ENCODE measurements at regions not wholly inside any gene's neighbourhood (a gene's known extent, or its start where the extent isn't known, plus 50 kb on each side); places are given as distances from the start of the nearest gene placed in this dataset.

- TF ChIP-seq ARNTL (CRISPR knock-in tag; IDR thresholded peaks at IDR 0.05; ENCODE audit: borderline replicate concordance, low read depth) (no peak), POU6F1 (CRISPR knock-in tag; IDR thresholded peaks at IDR 0.05; ENCODE audit: borderline replicate concordance, low read depth) (no peak), CSRNP3 (CRISPR knock-in tag; IDR thresholded peaks at IDR 0.05) (no peak), TSHZ2 (CRISPR knock-in tag; IDR thresholded peaks at IDR 0.05) (no peak), BACH2 (CRISPR knock-in tag; IDR thresholded peaks at IDR 0.05; ENCODE audit: borderline replicate concordance) (no peak), PATZ1 (CRISPR knock-in tag; IDR thresholded peaks at IDR 0.05; ENCODE audit: borderline replicate concordance) (no peak), OSR1 (CRISPR knock-in tag; IDR thresholded peaks at IDR 0.05) (no peak), GLIS3 (CRISPR knock-in tag; IDR thresholded peaks at IDR 0.05) (no peak), CSDC2 (CRISPR knock-in tag; IDR thresholded peaks at IDR 0.05) (no peak), ZNF565 (CRISPR knock-in tag; conservative IDR thresholded peaks at IDR 0.05; ENCODE audit: low read depth) (no peak), CREB5 (CRISPR knock-in tag; IDR thresholded peaks at IDR 0.05; ENCODE audit: low read depth) (no peak)
These were observed 1356.2 kb downstream of the TBC1D22A start for GRCh38 chr22:48118654-48119053.

Data from SK-N-SH treated with all-trans-retinoic acid at 6 μM for 48 hours (cell line).